HG02763 (cell line): ENCODE measurements at regions not wholly inside any gene's neighbourhood (a gene's known extent, or its start where the extent isn't known, plus 50 kb on each side); places are given as distances from the start of the nearest gene placed in this dataset.

Experiments
- ATAC-seq: cut with Tn5 transposase; IDR thresholded peaks from one replicate; pipeline ENCODE4 v1.9.1; 2021; ENCODE audit warnings: mild to moderate bottlenecking, moderate library complexity; ENCODE audit not compliant: unreplicated experiment

DNA sequence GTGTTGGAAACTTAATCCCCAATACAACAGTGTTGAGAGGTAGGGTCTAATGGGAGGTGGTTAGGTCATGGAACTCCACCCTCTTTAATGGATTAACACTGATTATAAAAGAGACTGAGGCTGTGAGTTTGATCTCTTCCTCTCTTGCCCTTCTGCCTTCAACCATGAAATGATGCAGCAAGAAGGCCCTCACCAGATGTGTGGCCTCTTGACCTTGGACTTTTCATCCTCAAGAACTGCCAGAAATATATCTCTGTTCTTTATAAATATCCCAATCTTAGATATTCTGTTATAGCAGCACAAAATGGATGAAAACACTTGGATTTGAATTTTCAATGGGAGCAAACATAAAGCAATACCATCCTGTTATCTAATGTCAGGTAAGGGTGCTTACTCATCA is 67.6 kb downstream of the NMUR2 start:
- no peak for ATAC-seq

DNA sequence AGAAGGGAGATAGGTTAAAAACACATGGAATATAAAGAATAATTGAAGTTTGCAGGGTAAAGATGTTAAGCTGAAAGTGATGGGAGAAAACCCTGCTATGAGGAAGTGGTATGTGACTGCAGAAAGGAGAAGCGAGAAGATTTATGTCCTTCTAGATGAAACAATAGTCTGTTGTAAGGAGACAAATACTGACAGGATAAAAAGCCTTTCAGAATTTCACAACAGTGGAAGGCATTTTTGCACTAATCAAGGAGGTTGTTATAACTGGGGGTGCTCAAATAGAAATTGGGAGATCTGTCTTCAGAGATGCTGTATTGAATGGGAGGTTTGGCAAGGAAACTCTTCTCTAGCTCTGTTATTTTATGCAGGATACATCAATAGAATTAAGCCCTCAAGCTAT is 69.6 kb downstream of the NMUR2 start:
- ATAC-seq = no peak

DNA sequence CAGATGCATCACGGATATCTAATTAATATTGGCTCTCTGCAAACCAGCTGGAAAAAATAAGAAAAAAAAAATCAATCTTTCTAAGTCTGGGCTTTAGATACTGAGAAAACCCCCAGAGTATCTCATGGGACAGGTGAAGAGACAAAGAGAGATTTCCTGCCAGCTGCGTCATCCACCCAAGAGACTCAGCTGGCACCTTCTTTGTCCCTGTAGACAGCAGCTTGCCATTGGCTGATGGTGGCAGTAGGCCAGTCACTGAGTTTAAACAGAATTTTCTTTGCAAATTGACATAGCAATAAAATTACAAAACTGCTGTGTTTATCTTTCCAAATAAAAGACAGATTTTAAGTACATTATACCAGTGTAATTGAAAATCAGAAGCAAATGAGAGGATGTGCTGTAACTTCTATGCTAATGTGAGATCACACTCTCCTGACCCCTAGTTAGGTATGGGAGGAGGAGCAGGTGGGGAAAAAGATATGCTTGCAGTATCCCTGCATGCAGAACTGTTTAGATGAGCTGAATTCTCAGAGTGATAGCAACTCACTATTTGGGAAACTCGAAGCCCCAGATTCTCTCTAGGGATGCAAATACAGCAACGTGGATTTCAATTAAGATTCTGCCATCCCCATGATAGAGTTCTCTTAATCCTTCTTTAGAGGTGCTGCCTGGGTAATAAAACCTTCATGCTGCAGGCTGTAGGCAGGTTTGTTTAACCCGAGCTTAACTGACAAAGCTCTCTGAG is 72.2 kb downstream of the NMUR2 start:
- ATAC-seq = no peak

DNA sequence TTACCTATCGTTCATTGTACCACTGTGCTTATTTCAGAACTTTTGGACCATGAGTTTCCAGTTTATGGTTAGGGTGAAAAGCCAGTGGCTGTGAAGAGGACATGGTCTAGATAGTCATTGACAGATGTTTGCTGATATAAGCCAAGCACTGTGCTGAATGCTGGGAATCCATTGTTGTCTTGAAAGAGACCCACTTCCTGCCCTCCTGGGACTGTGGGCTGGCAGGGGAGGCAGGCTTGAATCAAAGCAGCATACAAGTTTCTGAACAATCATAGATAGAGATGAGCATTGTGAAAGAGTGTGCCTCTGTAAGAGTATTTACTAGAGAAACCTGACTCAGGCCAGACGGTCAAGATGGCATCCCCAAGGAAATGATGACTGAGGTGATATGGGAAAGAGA is 73.4 kb downstream of the NMUR2 start:
- ATAC-seq = no peak

DNA sequence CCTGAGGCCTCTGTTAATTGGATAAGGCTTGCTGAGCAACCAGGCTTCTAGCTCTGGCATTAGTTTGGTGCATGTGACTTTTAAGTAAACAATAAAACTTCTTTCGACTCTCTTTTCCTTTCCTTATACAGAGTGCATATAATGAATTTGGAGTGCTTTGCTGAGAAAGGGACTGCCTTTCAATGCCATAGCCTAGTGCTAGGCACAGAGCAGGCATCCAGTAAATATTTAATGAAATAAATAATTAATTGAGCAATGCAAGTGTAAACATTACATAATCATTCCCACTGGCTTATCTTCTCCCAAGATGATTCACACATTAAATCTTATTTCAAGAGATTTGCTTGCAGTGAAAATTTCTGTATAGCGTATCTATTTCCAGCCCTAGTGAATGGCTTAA is 74.1 kb downstream of the NMUR2 start:
- ATAC-seq = no peak

DNA sequence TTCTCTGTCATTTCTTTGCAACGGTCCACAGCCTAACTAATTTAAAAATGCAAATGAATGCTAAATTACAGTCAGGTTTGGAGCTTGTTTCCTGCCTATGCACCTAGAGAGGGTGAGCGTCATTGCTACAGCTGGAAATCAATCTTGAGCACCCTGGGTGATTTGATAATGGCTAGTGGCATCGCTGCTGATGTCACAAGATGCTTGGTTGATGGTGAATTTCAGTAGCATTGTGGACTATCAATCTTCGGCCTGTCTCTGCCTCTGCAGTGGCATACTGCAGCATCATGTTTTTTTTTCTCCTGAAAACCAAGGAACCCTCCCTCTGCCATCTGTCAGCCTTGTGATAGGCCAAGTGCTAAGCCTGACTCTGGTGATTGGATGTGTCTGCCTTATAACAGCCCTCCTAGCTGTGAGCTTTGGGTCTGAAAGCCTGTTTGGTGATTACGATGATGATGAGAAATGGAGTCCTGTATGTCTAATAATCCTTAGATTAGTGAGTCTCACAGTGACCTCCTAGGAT is 75.3 kb downstream of the NMUR2 start:
- no peak for ATAC-seq

DNA sequence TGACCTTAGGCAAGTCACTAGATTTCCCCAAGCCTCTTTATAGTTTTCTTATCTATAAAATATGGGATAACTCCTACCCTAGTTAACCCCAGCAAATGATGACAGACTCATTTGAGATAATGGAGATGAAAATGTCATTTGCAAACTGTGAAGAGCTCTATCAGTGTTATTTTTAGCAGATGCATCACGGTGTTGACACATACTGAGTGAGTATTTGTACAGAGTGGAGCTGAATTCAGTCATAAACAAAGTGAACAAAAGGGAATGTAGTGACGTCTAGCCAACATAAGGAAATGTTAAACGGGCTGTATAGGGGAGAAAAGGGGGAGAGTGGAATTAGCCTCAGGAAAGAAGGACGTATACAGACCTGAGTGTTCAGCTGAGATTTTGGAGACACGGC is 75.9 kb downstream of the NMUR2 start:
- ATAC-seq = no peak

DNA sequence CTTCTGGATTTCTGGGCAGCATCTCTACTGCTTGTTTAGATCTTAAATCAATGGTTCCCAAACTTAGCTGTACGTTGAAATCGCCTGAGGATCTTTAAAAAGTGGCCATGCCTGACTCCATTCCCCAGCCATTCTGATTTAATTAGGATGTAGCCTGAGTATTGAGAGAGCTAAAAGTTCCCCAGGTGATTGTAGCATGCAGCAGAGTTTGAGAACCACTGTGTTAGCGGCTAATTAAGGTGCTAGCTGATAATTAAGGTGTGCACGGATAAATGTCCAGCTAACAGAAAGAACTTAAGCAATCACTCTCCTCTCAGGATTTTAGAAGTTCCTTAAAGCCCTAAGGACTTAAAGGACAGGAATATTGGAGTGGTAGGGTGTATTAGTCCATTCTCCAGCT is 89.1 kb downstream of the NMUR2 start:
- no peak for ATAC-seq

DNA sequence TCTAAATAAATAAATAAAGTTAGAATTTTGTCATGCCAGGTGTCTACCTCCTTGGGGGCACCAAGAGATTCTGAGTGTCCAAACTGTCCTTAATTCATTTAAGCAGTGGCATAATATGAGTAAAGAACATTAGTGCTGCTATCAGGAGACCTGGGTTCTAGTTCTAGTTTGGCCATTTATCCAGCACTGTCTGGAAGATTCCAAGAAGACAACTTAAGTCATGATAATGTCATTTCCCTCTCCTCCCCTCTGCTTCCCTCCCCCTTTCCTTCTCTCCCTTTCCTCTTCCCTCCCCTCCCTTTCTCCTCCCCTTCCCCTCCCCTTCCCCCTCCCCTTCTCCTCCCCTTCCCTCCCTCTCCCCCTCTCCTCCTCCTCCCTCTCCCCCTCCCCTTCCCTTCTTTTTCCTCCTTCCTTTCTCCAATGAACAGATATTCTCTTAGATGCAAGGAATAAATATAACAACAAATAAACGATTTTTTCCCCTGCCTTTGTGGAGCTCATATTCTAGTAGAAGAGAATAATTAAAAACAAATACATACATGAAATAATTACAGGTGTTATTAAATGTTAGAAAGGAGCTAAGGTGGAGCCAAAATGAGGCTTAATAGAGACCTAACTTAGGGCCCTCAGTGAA is 90.8 kb downstream of the NMUR2 start:
- ATAC-seq = no peak

DNA sequence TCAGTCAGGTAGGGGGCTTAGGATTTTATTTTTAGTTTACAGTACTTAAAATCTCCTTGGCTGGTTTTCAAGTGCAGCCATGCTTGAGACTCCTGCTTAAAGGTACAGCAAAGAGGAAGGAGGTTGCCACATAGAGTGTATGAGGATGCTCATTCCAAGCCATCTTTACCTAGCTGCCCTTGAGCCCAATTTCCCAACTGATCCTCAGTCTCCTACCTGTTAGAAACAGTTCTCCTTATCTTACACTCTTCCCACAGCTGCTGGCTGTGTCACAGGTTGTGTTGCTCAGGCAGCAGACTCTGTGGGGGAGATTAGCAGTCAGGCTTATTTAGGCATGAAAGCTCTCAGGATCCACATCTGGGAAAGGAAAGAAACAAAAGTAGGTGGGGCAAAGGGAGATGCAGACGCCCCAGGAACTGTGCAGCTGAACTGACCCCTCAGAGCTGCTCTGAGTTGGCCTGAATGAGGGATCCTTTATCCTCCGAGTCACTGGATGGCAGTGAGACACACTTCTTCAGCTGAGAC is 95.1 kb downstream of the NMUR2 start:
- ATAC-seq = no peak

DNA sequence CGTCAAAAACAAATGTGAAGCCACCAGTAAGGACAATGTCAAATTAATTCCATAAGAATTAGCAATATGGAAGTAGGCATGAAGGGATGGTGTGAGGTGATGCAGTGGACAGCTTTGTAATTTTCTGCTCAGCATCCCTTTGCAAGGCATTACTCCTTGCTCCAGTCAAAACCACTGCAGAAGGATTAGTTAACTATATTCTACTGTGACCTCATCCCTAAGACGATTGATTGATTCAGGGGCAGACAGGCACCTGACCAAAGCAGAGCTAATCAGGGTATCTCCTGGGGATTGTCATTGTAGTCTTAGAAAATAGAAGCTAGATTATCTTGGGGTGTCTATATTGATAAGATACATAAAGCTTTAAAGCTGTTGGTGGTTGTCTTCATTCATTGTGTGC is 98.7 kb downstream of the NMUR2 start:
- ATAC-seq = no peak

DNA sequence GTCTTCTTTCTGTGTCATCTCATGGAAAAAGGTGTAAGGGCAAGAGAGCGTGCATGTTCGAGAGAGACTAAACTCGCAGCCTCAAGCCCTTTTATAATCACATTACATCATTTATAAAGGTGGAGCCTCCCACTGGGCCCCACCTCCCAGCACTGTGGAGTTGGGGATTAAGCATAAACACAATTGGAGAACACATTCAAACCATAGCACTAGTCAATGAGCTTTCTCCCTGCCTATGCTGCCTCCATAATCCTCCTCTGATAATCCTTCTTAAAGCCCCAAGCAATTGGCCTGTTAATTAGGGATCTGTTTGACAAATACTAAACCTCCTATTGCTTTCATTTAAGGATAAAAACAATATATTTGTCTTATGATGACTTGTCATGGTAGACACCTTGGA is 99.6 kb downstream of the NMUR2 start:
- ATAC-seq = no peak

DNA sequence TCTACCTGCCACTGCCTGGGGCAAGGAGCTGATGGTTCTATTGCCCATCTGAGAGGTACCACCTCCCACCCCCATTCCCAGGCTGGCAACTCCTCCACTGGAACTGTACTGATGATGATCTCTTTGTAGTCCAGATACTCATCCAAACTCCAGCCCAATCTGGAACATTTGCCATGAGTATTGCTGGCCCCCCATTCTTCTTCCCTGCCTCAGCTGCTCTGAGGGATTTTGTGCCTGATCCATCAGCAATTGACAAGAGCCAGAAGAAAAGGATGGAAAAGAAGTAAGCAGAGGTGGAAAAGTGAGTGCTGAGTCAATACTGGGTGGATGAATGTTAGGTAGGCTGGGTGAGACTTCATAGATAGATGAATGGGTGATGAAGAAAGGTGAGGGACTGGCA is 101.2 kb downstream of the NMUR2 start:
- no peak for ATAC-seq

DNA sequence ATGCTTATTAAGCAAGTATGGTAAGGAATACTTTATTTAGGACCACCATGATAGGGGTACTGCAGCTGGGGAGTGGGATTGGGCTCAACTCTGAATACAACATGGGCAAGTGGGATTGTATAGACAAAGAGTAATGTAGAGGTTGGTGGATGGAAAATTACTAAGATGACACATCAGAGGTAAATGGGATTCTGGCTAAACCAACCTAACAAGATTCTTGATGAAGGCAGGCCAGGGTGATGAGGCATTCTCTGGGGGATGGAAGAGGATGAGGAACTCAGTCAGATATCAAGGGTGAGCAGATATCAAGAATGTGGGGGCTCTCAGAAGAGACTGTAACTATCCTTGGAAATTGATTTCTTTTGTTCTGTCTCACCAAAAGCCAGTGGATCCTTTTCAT is 107.2 kb downstream of the NMUR2 start:
- ATAC-seq = no peak

DNA sequence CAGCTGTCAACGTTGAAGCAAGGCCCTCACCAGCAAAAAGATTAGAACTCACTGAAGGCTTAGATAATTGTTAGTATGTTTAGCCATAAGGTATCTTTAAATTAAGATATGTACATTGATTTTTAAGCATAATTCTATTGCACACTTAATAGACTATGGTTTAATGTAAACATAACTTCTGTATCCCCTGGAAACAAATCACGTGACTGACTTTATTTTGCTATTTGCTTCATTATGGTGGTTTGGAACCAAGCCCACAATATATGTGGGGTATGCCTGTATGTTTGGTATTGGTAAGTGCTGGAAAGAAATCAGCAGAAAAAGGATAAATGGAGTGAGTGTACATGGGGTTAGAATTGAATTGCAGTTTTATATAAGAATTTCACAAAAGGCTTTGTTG is 111.9 kb downstream of the NMUR2 start:
- ATAC-seq = no peak

DNA sequence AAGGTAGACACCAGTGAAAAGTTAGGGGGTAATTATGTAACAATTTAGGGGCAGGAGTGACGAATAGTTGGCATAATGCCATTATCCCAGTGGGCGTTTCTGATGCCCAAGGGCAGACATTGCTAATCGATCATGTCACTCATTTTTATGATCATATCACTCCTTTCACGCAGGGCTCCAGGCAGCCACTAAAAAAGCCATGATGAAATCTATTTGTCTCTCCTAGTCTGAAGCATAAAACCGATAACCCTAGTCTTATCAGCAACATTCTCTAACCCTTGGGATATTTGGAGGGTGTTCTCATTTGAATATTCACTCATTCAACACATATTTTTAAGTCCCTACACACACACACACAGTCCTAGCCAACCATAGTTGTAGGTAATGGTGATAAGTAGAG is 114.9 kb downstream of the NMUR2 start:
- no peak for ATAC-seq

DNA sequence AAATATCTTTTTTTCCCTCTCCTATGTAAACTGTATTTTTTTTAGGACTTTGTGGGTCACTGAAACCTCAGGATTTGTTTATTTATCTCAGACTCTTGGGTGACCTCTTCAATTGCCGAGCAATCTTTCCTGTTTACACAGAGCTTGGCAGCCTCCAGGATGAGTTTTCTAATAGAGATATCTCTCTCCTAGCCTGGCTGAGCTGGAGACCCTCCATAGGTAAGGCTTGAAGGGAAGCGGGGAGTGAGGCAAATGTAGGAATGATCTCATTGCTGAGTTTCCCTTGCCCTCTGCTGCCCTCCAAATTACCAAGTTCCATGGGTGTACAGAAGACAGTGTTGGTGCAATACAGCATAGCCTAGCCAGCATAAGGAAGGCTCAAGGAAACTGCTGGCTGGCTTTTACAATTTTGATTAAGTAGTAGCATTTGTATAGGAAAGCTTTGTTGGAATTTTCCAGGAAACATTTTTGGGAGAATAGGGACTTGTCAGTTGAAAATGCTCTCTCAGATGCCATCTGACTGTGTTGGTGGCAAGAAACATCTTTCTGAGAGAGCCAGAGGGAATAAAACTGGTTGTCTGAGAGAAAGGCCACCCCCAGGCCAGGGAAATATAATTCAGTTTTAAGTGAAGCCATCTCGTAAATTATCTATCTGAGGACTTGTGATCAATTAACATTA is 116.0 kb downstream of the NMUR2 start:
- no peak for ATAC-seq

DNA sequence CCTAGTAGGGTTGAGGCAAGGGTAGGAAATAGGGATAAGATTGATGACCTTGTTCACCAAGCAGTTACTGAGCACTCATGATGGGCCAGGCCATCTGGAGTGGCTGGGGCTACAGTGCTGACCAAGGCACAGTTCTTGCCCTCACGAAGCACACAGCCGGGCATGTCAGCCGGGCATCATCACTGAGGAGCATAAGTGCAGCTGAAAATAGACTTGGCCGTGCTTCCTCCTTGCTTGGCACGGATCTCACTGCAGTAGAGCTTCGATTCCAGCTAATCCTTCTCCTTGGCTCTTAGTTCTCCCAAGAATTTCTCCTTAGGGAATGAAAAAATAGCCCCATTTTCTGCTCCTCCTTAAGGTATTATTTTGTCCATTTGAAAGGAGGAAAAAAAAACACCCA is 116.6 kb downstream of the NMUR2 start:
- no peak for ATAC-seq

DNA sequence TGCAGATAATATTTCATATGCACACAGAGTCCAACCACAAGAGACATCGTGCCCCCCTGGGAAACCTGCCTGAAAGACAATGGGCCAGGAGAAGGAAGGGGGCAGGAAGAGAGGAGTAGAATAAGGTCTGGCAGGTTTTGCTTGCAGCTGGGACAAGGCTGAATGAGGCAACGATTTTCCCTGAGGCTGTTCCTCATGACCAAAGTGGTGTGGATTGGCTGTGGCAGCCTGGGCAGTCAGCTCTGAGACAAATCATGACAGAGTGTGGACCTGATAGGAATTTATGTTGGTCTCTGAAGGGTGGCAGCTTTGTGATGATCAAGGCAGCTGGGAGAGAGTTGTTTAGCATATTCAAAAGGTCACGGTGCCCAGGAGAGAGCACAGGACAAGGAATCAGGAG is 119.3 kb downstream of the NMUR2 start:
- ATAC-seq = no peak

DNA sequence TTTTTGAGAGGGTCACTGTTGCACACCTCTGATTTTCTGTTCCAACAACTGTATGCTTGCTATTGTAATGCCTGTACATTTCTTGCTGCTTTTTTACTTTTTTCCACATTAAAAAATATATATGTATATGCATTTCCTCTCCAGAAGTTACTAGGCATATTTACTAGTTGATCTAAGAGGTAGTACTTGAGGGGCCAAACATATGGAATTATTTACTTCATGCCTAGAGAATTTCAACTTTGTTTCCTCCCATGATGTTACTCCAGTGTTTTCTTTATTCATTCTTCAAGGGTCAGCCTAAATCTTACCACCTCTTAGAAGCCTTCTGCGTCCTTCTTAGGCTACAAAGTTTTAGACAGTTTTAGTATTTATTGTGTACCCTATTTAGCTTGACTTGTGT is 122.7 kb downstream of the NMUR2 start:
- ATAC-seq = no peak

DNA sequence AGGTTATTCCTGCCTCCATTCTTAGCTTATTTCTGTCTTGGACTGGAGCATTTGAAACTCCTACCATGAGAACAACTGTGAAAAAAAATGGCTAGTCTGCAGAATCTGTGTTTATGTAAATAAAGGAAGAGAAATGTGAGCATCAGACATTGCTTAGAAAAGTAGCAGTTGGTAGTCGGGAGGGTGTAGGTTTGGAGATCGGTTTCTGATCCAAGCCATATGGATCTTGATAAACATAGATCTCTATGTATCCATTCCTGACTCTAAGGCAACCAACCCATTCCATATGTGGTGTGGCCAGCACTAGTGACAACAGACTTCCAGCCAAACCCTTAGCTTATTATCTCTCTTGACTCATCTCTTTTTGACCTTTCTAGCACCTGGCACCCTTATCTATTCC is 127.1 kb downstream of the NMUR2 start:
- ATAC-seq = no peak

DNA sequence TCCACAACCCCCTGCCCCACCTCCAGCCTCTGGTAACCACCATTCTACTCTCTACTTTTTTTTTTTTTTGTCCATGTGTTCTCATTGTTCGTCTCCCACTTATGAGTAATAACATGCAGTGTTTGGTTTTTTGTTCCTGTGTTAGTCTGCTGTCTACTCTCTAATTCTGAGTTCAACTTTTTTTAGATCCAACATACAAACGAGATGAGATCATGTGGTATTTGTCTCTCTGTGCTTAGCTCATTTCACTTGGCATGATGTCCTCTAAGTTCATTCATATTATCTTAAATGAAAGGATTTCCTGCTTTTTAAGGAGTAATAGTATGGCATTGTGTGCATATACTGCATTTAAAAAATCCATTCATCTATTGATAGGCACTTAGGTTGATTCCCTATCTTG is 130.9 kb downstream of the NMUR2 start:
- no peak for ATAC-seq
